ENCODE measurements at regions not wholly inside any gene's neighbourhood (a gene's known extent, or its start where the extent isn't known, plus 50 kb on each side); places are given as distances from the start of the nearest gene placed in this dataset.

DNA sequence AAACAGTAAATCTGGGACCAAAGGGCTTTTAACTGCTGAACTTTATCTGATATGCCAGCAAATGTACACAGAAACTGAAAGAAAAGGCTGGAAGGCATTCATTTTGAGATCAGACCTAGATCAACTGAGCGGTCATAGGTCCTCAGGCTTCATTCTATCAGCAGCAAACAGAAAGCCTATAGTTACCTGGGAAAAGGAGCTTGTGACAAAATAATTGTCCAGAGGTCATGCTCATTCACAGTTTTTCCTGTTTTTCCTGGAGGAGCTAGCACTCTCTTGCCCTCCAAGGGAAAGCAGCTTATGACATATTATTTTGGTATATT is 320.2 kb downstream of the AHR start:
- TF ChIP-seq POLR2A (IDR thresholded peaks at IDR 0.05; ENCODE audit: low read depth, low read length) (no peak), POLR2AphosphoS5 (IDR thresholded peaks at IDR 0.05; ENCODE audit: low read depth, low read length) (no peak), TAF1 (IDR thresholded peaks at IDR 0.05; ENCODE audit: borderline replicate concordance, low read depth, low read length) (no peak)
